Uterus (tissue), 3 donors: ENCODE measurements at regions not wholly inside any gene's neighbourhood (a gene's known extent, or its start where the extent isn't known, plus 50 kb on each side); places are given as distances from the start of the nearest gene placed in this dataset.

Experiments
- DNase-seq, 2 donors: peaks; one replicate each; pipeline ENCODE4 v3.0.0-alpha.2; 2019 to 2020
- H3K27ac ChIP-seq, 2 donors: fragments of 200-600 bp; sonication (generic); 1 replicate in 1 of 2; 2 replicates in 1 of 2; pipeline ENCODE4 v1.5.1; 2016 to 2018
- H3K27me3 ChIP-seq, 2 donors: fragments of 200-600 bp; sonication (generic); one replicate each; pipeline ENCODE4 v1.5.1; 2018 to 2019; ENCODE audit warnings: control low read depth in 1 of 2
- H3K36me3 ChIP-seq, 2 donors: fragments of 200-600 bp; sonication (generic); one replicate each; pipeline ENCODE4 v1.5.1; 2019; ENCODE audit warnings: control low read depth in 1 of 2
- H3K4me1 ChIP-seq, 2 donors: fragments of 200-600 bp; sonication (generic); one replicate each; pipeline ENCODE4 v1.5.1; 2018 to 2019; ENCODE audit warnings: control low read depth in 1 of 2
- H3K4me3 ChIP-seq, 2 donors: fragments of 200-600 bp; sonication (generic); 1 replicate in 1 of 2; 2 replicates in 1 of 2; pipeline ENCODE4 v1.5.1; 2018 to 2019; ENCODE audit warnings: mild to moderate bottlenecking in 1 of 2
- H3K9me3 ChIP-seq, 2 donors: fragments of 200-600 bp; sonication (generic); one replicate each; pipeline ENCODE4 v1.5.1; 2019; ENCODE audit warnings: control low read depth in 1 of 2
- CTCF ChIP-seq, 4 experiments: fragments of 200-600 bp in 2 of 4; fragments of 450-650 bp in 2 of 4; sonication (generic) in 2 of 4; IDR thresholded peaks; one replicate each; pipeline ENCODE4 v1.5.1; 2016 to 2019; ENCODE audit warnings: antibody characterized with exemption in 4 of 4, mild to moderate bottlenecking in 2 of 4, moderate library complexity in 1 of 4
- POLR2A ChIP-seq, 2 donors: fragments of 450-650 bp; IDR thresholded peaks; one replicate each; pipeline ENCODE4 v1.6.1; 2016; ENCODE audit warnings: antibody characterized with exemption in 2 of 2, mild to moderate bottlenecking in 1 of 2, moderate library complexity in 1 of 2
- intact Hi-C: fragments of 100-400 bp; cut with DNase I; formaldehyde crosslinking; loops from one replicate; pipeline ENCODE4 v1.15.1; 2023; ENCODE audit warnings: low total_unique reads
- donor health status: DM: yes; HTN: yes; CAD: no.

GRCh38 chr10:113985297-113985844 lies 58.3 kb upstream of the ADRB1 start:
- Histone ChIP-seq H3K9me3 (no peaks in the 10 kb centered on the region), H3K27ac (no peak overlapping the region), H3K4me1 (no peaks in the 10 kb centered on the region), H3K36me3 (no peaks in the 10 kb centered on the region), H3K4me3 (no peak overlapping the region), H3K27me3 (no peaks in the 10 kb centered on the region)
- no peak for DNase-seq
- intact Hi-C loops: no loop called here
- no peak for TF ChIP-seq POLR2A (IDR thresholded peaks at IDR 0.05)
- no peak for TF ChIP-seq CTCF (IDR thresholded peaks at IDR 0.05)

- Histone ChIP-seq H3K9me3 (no peaks in the 10 kb centered on the region), H3K27me3 (no peaks in the 10 kb centered on the region), H3K36me3 (no peaks in the 10 kb centered on the region), H3K4me3 (no peak overlapping the region), H3K27ac (no peak overlapping the region), H3K4me1 (no peaks in the 10 kb centered on the region)
- DNase-seq: no peak
- intact Hi-C loops: no loop called here
- no peak for TF ChIP-seq CTCF (IDR thresholded peaks at IDR 0.05)
- TF ChIP-seq POLR2A (IDR thresholded peaks at IDR 0.05): no peak
Measured at GRCh38 chr10:113986316-113986715, 57.4 kb upstream of the ADRB1 start.

GRCh38 chr10:113987156-113987555 lies 56.5 kb upstream of the ADRB1 start:
- H3K27ac ChIP-seq: no peak overlapping the region
- H3K9me3 ChIP-seq: no peaks in the 10 kb centered on the region
- H3K27me3 ChIP-seq: no peaks in the 10 kb centered on the region
- no peak overlapping the region for H3K4me3 ChIP-seq
- intact Hi-C loops: no loop called here
- TF ChIP-seq POLR2A (IDR thresholded peaks at IDR 0.05): no peak
- no peak for TF ChIP-seq CTCF (IDR thresholded peaks at IDR 0.05)
- H3K36me3 ChIP-seq: no peaks in the 10 kb centered on the region
- no peaks in the 10 kb centered on the region for H3K4me1 ChIP-seq
- DNase-seq: no peak

- Histone ChIP-seq H3K4me1 (no peaks in the 10 kb centered on the region), H3K4me3 (no peak overlapping the region), H3K9me3 (no peaks in the 10 kb centered on the region), H3K27ac (no peak overlapping the region), H3K27me3 (no peaks in the 10 kb centered on the region), H3K36me3 (no peaks in the 10 kb centered on the region)
- DNase-seq: no peak
- TF ChIP-seq CTCF (IDR thresholded peaks at IDR 0.05): no peak
- TF ChIP-seq POLR2A (IDR thresholded peaks at IDR 0.05): no peak
- intact Hi-C loops: no loop called here
Measured at GRCh38 chr10:113987805-113988204, 55.9 kb upstream of the ADRB1 start.

GRCh38 chr10:113988535-113988934 lies 55.1 kb upstream of the ADRB1 start:
- H3K27me3 ChIP-seq: no peaks in the 10 kb centered on the region
- H3K27ac ChIP-seq: no peak overlapping the region
- no peaks in the 10 kb centered on the region for H3K9me3 ChIP-seq
- no peak for DNase-seq
- H3K4me3 ChIP-seq: no peak overlapping the region
- no peaks in the 10 kb centered on the region for H3K4me1 ChIP-seq
- TF ChIP-seq CTCF (IDR thresholded peaks at IDR 0.05) (no peak), POLR2A (IDR thresholded peaks at IDR 0.05) (no peak)
- no peaks in the 10 kb centered on the region for H3K36me3 ChIP-seq
- intact Hi-C loops: no loop called here
